PC-3 (cell line): ENCODE measurements at regions not wholly inside any gene's neighbourhood (a gene's known extent, or its start where the extent isn't known, plus 50 kb on each side); places are given as distances from the start of the nearest gene placed in this dataset.

Source experiments
- EZH2 ChIP-seq: fragments of 300-600 bp; sonication (generic); IDR thresholded peaks from one replicate; pipeline ENCODE4 v1.6.1; 2017; ENCODE audit warnings: antibody characterized with exemption, mild to moderate bottlenecking, low read length; ENCODE audit not compliant: unreplicated experiment
- EZH2phosphoT487 ChIP-seq: fragments of 300-600 bp; sonication (generic); IDR thresholded peaks from 2 replicates; pipeline ENCODE4 v1.6.1; 2018; ENCODE audit warnings: mild to moderate bottlenecking, antibody characterized with exemption, low read length, borderline replicate concordance
- TF ChIP-seq, protein P1 (sequence below): fragments of 300-600 bp; sonication (generic); conservative IDR thresholded peaks from 2 replicates; pipeline ENCODE4 v1.5.1; 2017; ENCODE audit warnings: antibody characterized with exemption, low read depth, mild to moderate bottlenecking, low read length

DNA sequence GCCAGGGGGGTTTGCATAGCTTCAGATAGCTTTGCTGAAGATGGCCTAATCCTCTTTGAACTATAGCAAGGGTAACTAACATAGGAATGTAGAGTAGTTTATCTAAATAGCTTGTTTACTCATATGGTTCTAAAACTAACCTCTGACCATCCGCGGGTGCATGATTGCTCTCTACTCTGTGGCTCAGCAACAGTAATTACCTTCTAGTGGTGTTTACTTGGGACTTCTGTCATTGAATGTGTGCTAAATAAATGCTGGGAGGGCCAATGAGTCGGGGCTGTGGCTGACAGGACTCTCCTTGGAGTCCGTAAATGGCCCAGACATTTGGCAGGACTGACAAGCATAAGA, 1461.9 kb downstream of the UQCRFS1 start:
- TF ChIP-seq, protein P1, sequence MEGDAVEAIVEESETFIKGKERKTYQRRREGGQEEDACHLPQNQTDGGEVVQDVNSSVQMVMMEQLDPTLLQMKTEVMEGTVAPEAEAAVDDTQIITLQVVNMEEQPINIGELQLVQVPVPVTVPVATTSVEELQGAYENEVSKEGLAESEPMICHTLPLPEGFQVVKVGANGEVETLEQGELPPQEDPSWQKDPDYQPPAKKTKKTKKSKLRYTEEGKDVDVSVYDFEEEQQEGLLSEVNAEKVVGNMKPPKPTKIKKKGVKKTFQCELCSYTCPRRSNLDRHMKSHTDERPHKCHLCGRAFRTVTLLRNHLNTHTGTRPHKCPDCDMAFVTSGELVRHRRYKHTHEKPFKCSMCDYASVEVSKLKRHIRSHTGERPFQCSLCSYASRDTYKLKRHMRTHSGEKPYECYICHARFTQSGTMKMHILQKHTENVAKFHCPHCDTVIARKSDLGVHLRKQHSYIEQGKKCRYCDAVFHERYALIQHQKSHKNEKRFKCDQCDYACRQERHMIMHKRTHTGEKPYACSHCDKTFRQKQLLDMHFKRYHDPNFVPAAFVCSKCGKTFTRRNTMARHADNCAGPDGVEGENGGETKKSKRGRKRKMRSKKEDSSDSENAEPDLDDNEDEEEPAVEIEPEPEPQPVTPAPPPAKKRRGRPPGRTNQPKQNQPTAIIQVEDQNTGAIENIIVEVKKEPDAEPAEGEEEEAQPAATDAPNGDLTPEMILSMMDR: no peak
- TF ChIP-seq EZH2 (no peak), EZH2phosphoT487 (no peak)
